IPS-11a (cell line): ENCODE measurements at regions not wholly inside any gene's neighbourhood (a gene's known extent, or its start where the extent isn't known, plus 50 kb on each side); places are given as distances from the start of the nearest gene placed in this dataset.

Experiments
- H3K4me3 ChIP-seq: one replicate; pipeline ENCODE4 v1.5.1; 2013; ENCODE audit warnings: low read depth, low read length, control low read depth

- peak overlapping the region; percentile 10 for H3K4me3 ChIP-seq
These were observed 83.2 kb upstream of the EYA2 start for GRCh38 chr20:46811224-46812084.

- H3K4me3 ChIP-seq, result no peak overlapping the region
These were observed 80.0 kb upstream of the EYA2 start for GRCh38 chr20:46814366-46815232.

- H3K4me3 ChIP-seq, result no peak overlapping the region
These were observed 78.5 kb upstream of the EYA2 start for GRCh38 chr20:46816097-46816496.

DNA sequence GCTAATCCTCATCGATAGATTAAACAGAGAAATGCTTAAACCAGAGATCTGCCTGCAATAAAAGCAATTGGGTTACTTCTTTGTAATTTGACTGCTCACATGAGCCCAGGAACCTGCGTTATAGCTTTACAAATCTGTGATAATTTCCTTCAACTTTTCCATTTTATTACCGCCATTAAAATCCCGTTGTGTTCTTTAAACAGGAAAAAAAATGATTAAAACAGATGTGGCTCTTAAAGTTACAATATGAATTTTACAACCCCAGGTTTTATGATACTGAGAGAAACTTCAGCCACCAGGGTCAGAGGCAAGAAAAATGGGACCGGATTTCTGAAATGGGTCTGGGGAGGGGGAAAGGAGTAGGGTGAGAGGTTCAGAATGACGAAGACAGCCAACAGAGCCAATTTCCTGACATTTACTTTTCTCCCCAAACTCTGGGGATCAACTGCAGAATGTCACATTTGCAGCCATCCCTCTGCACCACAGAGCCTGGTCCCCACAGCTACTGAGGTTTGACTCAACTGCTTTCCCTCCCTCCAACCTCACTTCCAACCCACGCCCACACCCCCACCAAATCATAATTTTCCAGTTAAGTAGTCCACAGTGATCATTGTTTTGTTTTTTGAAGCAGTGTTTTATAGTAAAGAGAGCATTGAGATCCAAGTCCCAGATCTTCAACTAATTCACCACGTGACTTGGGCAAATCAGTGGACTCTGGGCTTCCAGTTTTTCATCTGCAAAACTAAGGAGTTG is 77.6 kb upstream of the EYA2 start:
- H3K4me3 ChIP-seq, result no peak overlapping the region

- no peak overlapping the region for H3K4me3 ChIP-seq
These were observed 74.0 kb upstream of the EYA2 start for GRCh38 chr20:46820682-46821081.

DNA sequence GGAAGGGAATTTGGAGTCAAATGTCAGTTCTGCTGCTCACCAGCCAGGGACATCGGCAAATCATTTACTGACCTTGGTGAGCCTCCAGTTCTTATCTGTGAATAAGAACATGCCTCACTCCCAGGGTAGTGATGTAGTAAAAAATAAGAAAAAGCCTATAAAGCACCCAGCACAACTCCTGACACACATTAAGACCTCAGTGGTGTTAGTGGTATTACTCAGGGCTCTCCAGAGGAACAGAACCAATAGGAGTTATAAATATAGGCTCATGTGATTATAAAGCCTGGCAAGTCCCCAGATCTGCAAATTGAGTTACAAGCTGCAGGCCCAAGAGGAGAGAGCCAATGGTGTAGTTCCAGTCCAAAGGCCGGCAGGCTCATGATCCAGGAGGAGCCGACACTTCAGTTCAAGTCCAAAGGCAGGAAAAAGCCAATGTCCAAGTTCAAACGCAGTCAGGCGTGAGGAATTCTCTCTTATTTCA is 71.3 kb upstream of the EYA2 start:
- no peak overlapping the region for H3K4me3 ChIP-seq

GRCh38 chr20:46823753-46824152 is 70.9 kb upstream of the EYA2 start:
- no peak overlapping the region for H3K4me3 ChIP-seq

DNA sequence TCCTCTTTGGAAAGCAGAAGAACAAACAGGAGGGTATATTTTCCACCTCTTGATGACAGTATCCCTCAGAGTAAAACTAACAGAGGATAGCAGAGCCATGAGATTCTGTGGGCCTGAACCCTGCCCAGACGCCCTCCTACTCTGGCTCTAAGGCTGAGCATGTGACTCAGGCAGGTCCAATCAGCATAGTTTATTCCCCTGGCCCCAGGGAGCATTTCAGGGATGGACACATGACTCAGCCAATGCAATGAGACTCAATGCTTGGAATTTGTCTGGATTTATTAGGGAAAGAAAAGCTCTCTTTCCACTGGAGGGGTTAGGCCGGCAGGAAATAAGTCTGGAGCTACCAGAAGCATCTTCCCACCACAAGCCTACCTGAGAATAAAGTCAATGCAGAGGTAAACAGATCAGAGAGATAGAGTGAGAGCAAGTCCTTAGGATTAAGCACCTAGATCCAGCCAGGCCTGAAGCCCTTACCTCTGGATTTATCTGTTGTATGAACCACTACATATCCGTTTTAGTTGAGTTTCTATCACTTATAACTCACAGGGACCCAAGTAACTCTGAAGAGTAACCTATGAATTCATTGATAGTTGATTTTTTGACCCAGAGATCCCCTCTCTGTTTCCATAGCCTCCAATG is 68.2 kb upstream of the EYA2 start:
- no peak overlapping the region for H3K4me3 ChIP-seq

GRCh38 chr20:46827718-46828458 is 66.8 kb upstream of the EYA2 start:
- H3K4me3 ChIP-seq, result no peak overlapping the region

GRCh38 chr20:46828471-46828870 is 66.2 kb upstream of the EYA2 start:
- H3K4me3 ChIP-seq, result no peak overlapping the region

DNA sequence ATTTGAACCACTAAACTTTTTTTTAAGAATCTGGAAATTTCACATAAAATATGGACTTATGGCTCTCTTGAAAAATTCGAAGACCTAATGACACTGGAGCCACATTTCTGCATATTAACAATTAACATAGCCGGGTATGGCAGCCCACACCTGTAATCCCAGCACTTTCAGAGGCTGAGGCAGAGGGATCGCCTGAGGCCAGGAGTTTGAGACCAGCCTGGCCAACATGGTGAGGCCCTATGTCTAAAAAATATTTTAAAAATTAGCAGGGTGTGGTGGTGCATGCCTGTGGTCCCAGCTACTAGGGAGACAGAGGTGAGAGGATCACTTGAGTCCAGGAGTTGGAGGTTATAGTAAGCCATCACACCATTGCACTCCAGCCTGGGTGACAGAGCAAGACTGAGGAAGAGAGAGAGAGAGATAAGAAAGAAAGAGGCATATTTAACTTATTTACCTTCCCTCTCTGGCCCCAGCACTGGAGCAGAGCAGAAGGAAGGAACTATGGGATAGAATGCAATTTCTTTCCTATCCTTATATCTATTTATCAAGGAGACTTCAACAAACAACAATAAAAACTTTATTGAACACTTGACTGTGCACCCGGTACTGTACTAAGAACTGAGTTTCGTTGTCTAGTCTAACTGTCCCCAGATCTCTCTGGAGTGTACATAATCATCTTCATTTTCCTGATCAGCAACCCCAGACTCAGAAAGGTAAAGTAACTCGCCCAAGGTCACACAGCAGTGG is 63.6 kb upstream of the EYA2 start:
- no peak overlapping the region for H3K4me3 ChIP-seq

DNA sequence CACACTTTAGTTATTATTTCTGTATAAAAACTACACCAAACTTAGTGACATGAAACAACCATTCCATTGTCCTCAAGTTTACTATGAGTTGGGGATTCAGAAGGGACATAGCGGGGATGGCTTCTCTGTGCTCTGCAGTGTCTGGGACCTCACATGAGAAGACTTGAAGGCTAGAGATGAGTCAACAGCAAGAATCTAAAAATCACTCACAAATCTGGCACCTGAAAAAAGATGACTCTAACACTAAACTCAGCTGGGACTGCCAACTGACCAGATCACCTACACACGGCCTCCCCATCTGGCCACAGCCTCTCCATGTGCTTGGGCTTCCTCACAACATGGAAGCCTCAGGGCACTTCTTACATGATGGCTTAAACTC is 63.0 kb upstream of the EYA2 start:
- H3K4me3 ChIP-seq, result no peak overlapping the region

DNA sequence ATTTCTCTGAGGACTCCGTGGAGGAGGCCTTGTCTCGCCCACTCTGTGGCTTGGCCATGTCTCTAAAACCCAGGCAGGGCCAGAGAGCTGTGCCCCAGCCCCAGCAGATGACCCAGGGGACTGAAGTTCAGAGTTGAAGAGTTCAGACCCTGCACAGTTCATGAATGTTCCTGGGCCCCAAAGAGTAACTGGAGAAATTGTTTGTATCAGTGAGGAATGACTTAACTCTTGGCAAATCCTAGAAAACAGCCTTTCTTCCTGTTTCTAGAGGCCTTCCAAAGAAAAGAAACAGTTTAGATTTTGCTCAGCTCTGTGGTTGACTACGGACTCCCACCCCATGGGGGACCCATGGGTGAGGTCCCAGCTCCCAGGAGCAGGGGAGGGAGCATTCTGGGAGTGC is 62.1 kb upstream of the EYA2 start:
- no peak overlapping the region for H3K4me3 ChIP-seq

DNA sequence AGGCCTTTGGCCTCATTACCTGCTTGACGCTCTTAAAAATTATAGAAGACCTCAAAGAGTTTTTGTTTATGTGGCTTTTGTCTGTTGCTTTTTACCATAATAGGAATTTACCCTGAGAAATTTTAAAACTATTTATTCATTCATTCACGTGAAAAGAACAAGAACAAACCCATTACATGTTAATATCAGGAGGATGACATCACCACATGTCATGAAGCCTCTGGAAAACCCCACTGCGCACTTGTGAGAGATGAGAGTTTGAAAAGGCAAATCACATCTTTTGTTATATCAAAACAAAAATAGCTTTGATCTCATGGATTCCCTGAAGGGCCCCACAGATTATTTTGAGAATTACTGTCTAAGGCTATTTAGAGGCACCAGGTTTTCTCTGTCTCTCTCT is 61.3 kb upstream of the EYA2 start:
- no peak overlapping the region for H3K4me3 ChIP-seq

GRCh38 chr20:46835418-46835817 is 59.2 kb upstream of the EYA2 start:
- no peak overlapping the region for H3K4me3 ChIP-seq

DNA sequence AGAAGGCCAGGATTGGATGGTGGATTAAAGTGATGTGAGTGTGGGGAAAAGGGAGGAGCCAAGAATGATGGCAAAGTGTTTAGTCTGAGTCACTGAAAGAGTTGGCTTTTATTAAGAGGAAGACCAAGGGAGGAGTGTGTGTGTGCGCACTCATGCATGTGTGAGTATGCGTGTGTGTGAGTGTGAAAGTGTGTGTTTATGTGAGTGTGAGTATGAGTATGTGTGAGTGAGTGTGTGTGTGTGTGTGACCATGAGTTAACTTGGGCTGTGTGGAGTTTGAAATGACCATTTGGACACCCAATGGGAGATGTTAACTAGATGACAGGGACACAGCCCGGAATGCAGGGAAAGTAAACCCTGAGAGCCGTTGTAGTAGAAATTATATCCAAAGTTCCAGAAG is 57.6 kb upstream of the EYA2 start:
- no peak overlapping the region for H3K4me3 ChIP-seq

DNA sequence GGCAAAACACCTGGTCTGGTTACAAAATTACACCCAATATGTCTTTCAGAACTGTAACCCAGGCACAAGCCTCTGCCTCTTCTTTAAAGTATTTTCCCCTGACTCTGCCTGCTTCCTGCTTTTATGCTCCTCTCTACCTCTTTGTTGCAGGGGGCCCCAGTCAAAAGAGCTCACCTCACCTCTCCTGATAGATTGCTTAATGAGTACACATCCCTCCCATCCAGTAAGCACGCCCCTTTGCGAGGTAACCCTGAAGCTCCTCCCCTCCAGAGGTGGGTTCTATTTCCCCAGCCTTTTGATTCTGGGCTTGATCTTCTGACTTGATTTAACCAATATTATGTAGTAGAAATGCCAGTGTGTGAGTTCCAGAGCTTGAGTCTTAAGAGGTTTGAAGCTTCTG is 56.6 kb upstream of the EYA2 start:
- no peak overlapping the region for H3K4me3 ChIP-seq

- no peak overlapping the region for H3K4me3 ChIP-seq
These were observed 54.5 kb upstream of the EYA2 start for GRCh38 chr20:46840054-46840729.
